Cardiac fibroblast (primary cell): ENCODE measurements at regions not wholly inside any gene's neighbourhood (a gene's known extent, or its start where the extent isn't known, plus 50 kb on each side); places are given as distances from the start of the nearest gene placed in this dataset.
"Not testable (repeated sequence)": the region's sequence is repeated elsewhere in the genome, so short reads cannot be mapped to it uniquely, and the experiment has no call there.

Experiments
- DNase-seq, 2 donors: peaks; one replicate each; pipeline versions ENCODE4 v3.0.0 to v3.0.0-alpha.2; 2010; ENCODE audit warnings: low read depth in 2 of 2
- H3K4me3 ChIP-seq, 2 donors: replicated peaks in 1 of 2; 1 replicate in 1 of 2; 2 replicates in 1 of 2; pipeline ENCODE4 v1.5.1; 2011; ENCODE audit warnings: low read depth in 2 of 2, low read length in 2 of 2, mild to moderate bottlenecking in 2 of 2, moderate library complexity in 1 of 2
- CTCF ChIP-seq: IDR thresholded peaks from one replicate; pipeline ENCODE4 v1.5.1; 2011; ENCODE audit warnings: low read depth, mild to moderate bottlenecking, low read length, inconsistent platforms

DNA sequence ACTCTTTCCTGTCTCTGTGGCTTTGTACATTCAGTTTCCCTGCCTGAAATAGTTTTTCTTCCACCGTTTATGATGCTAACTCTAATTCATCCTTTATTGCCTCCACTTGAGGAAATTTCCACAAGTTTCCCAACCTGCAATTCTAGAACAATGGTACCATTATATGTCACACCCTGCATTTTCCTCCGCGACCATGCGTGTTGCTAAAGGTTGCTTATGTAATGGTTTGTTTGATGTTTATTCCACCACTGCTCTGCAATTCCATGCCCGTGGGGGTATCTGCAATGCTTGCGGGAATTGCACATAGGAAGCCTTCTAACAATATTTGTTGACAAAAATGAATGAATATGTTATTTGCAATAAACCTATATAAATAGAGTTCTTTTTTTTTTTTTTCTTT is 69.5 kb upstream of the ST8SIA6 start:
- no peak overlapping the region for H3K4me3 ChIP-seq
- no peak for DNase-seq
- no peak for TF ChIP-seq CTCF

- DNase-seq = no peak
- no peak overlapping the region for H3K4me3 ChIP-seq
- TF ChIP-seq CTCF = no peak
Observed at GRCh38 chr10:17523246-17523753, 68.9 kb upstream of the ST8SIA6 start.

GRCh38 chr10:17522269-17522668 is 67.9 kb upstream of the ST8SIA6 start:
- not testable (repeated sequence) for H3K4me3 ChIP-seq, DNase-seq

DNA sequence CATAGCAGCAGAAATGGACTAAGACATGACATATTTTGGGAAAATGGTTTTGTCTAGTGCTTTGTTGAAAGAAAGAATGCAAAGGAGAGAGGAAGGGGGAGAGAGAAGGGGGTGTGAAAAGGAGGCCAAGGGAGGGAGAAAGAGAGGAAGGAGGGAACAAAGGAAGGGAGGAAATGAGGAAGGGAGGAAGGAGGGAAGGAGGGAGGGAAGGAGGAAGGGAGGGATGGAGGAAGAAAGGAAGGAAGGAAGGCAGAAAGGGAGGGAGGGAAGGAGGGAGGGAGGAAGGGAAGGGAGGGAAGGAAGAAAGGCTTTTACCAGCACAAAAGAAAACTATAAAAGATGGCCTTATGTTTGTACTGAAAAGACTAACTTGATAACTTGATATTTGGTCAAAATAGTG is 65.1 kb upstream of the ST8SIA6 start:
- no peak overlapping the region for H3K4me3 ChIP-seq
- no peak for DNase-seq
- TF ChIP-seq CTCF = no peak

- H3K4me3 ChIP-seq = no peak overlapping the region
- no peak for DNase-seq
- no peak for TF ChIP-seq CTCF
Observed at GRCh38 chr10:17518338-17518737, 63.9 kb upstream of the ST8SIA6 start.

GRCh38 chr10:17516376-17516775 is 62.0 kb upstream of the ST8SIA6 start:
- DNase-seq = peak in 1 of 2 donors; percentile 11
- no peak overlapping the region for H3K4me3 ChIP-seq
- TF ChIP-seq CTCF = no peak

DNA sequence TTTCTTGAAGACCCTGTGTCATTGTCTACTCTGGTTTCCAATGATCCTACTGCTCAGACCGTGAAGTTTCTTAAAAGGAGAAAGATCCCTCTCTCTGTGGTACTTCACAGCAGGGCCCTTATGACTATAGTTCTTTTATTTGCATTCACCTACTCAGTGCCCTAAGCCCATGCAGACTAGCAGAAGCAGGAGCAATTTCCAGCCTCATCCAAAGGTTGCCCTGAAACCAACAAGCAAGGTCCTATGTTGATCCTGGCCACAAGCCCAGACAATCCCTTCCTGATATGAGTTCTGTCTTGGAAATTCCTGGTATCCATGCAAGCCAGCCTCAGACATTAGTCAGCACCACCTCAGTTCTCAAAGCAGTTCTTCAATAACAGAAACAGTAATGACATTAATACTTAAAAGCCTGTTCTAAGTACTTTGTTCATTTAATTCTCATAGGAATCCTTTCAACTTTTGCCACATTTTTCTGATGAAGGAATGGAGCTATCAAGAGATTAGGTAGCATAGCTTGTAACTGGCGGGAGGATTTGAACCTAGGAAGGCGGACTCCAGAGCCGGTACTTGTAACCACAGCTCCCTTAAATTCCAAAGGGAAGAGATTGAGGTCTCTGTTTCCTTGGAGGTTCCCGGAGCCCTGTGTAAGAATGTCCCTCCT is 58.1 kb upstream of the ST8SIA6 start:
- TF ChIP-seq CTCF = no peak
- peak; percentile 95 for DNase-seq
- no peak overlapping the region for H3K4me3 ChIP-seq
